Liver (tissue), 8 donors: ENCODE measurements at regions not wholly inside any gene's neighbourhood (a gene's known extent, or its start where the extent isn't known, plus 50 kb on each side); places are given as distances from the start of the nearest gene placed in this dataset.

Experiments
- DNase-seq: peaks from one replicate; pipeline ENCODE4 v3.0.0-alpha.2; 2017; ENCODE audit warnings: low spot score
- H3K27ac ChIP-seq, 2 donors: one replicate each; pipeline ENCODE4 v1.7.0; 2013; ENCODE audit warnings: inconsistent platforms in 2 of 2, low read length in 2 of 2, control low read depth in 1 of 2, low read depth in 1 of 2, mild to moderate bottlenecking in 1 of 2
- H3K27me3 ChIP-seq, 4 donors: one replicate each; pipeline versions ENCODE4 v1.6.1 to v1.7.0; 2013; ENCODE audit warnings: low read length in 3 of 4, inconsistent platforms in 1 of 4, mild to moderate bottlenecking in 1 of 4, moderate library complexity in 1 of 4; ENCODE audit not compliant: control insufficient read depth in 4 of 4, insufficient read depth in 4 of 4
- H3K36me3 ChIP-seq, 4 donors: one replicate each; pipeline versions ENCODE4 v1.6.1 to v1.7.0; 2013; ENCODE audit warnings: low read length in 3 of 4, mild to moderate bottlenecking in 3 of 4, low read depth in 1 of 4, moderate library complexity in 1 of 4; ENCODE audit not compliant: control insufficient read depth in 4 of 4, insufficient read depth in 3 of 4
- H3K4me1 ChIP-seq, 4 donors: one replicate each; pipeline versions ENCODE4 v1.6.1 to v1.7.0; 2013; ENCODE audit warnings: low read length in 3 of 4, mild to moderate bottlenecking in 3 of 4, moderate library complexity in 1 of 4; ENCODE audit not compliant: control insufficient read depth in 4 of 4, insufficient read depth in 4 of 4
- H3K4me3 ChIP-seq, 3 donors: one replicate each; pipeline versions ENCODE4 v1.6.1 to v1.7.0; 2013; ENCODE audit warnings: low read length in 3 of 3, control low read depth in 1 of 3, low read depth in 1 of 3, mild to moderate bottlenecking in 1 of 3
- H3K9ac ChIP-seq, 2 donors: one replicate each; pipeline ENCODE4 v1.7.0; 2013; ENCODE audit warnings: low read length in 2 of 2, mild to moderate bottlenecking in 2 of 2, moderate library complexity in 2 of 2, control low read depth in 1 of 2, low read depth in 1 of 2
- H3K9me3 ChIP-seq, 4 donors: one replicate each; pipeline versions ENCODE4 v1.6.1 to v1.7.0; 2013; ENCODE audit warnings: low read length in 3 of 4; ENCODE audit not compliant: control insufficient read depth in 4 of 4
- EGR1 ChIP-seq, 2 donors: IDR thresholded peaks; 2 replicates each; pipeline ENCODE4 v1.6.1; 2016 to 2018; ENCODE audit warnings: antibody characterized with exemption in 2 of 2, low read depth in 2 of 2
- FOXA1 ChIP-seq: IDR thresholded peaks from 2 replicates; pipeline ENCODE4 v1.6.1; 2016; ENCODE audit warnings: antibody characterized with exemption
- FOXA2 ChIP-seq: IDR thresholded peaks from 2 replicates; pipeline ENCODE4 v1.6.1; 2016; ENCODE audit warnings: antibody characterized with exemption
- GABPA ChIP-seq, 2 donors: IDR thresholded peaks in 1 of 2; conservative IDR thresholded peaks in 1 of 2; 2 replicates each; pipeline ENCODE4 v1.6.1; 2016; ENCODE audit warnings: antibody characterized with exemption in 2 of 2, mild to moderate bottlenecking in 1 of 2, moderate library complexity in 1 of 2
- HNF4A ChIP-seq, 2 donors: conservative IDR thresholded peaks; 2 replicates each; pipeline ENCODE4 v1.6.1; 2016; ENCODE audit warnings: antibody characterized with exemption in 2 of 2, mild to moderate bottlenecking in 2 of 2
- HNF4G ChIP-seq: IDR thresholded peaks from 2 replicates; pipeline ENCODE4 v1.6.1; 2016; ENCODE audit warnings: antibody characterized with exemption
- JUND ChIP-seq, 2 donors: IDR thresholded peaks; 2 replicates each; pipeline ENCODE4 v1.6.1; 2016; ENCODE audit warnings: antibody characterized with exemption in 2 of 2
- NR2F2 ChIP-seq: IDR thresholded peaks from 2 replicates; pipeline ENCODE4 v1.6.1; 2016; ENCODE audit warnings: antibody characterized with exemption
- RAD21 ChIP-seq, 2 donors: IDR thresholded peaks; 2 replicates each; pipeline ENCODE4 v1.6.1; 2016; ENCODE audit warnings: antibody characterized with exemption in 2 of 2, mild to moderate bottlenecking in 2 of 2
- RXRA ChIP-seq, 2 donors: IDR thresholded peaks; 2 replicates each; pipeline ENCODE4 v1.6.1; 2017 to 2018; ENCODE audit warnings: antibody characterized with exemption in 2 of 2, mild to moderate bottlenecking in 1 of 2
- SP1 ChIP-seq: IDR thresholded peaks from 2 replicates; pipeline ENCODE4 v1.6.1; 2018; ENCODE audit warnings: antibody characterized with exemption, mild to moderate bottlenecking
- TAF1 ChIP-seq: conservative IDR thresholded peaks from 2 replicates; pipeline ENCODE4 v1.6.1; 2016; ENCODE audit warnings: antibody characterized with exemption, mild to moderate bottlenecking
- YY1 ChIP-seq: IDR thresholded peaks from 2 replicates; pipeline ENCODE4 v1.6.1; 2016; ENCODE audit warnings: antibody characterized with exemption, mild to moderate bottlenecking
- WGBS: extraction: QIAGEN DNeasy Blood & Tissue Kit; methylation state at CpG from one replicate; pipeline ENCODE4 v1.1.7; 2013; 5-methylcytosine and 5-hydroxymethylcytosine counted together
- TF ChIP-seq, protein P1 (sequence below): IDR thresholded peaks from 2 replicates; pipeline ENCODE4 v1.6.1; 2016; ENCODE audit warnings: antibody characterized with exemption
- TF ChIP-seq, protein P2 (sequence below): IDR thresholded peaks from 2 replicates; pipeline ENCODE4 v1.6.1; 2016; ENCODE audit warnings: antibody characterized with exemption
- TF ChIP-seq, protein P3 (sequence below): IDR thresholded peaks from 2 replicates; pipeline ENCODE4 v1.6.1; 2016; ENCODE audit warnings: antibody characterized with exemption
- TF ChIP-seq, protein P4 (sequence below): fragments of 150-350 bp; IDR thresholded peaks from 2 replicates; pipeline ENCODE4 v1.5.1; 2017; ENCODE audit warnings: improper control_type of control experiment, low read depth, low read length; ENCODE audit not compliant: missing input control
- TF ChIP-seq, protein P5 (sequence below): IDR thresholded peaks from 2 replicates; pipeline ENCODE4 v1.6.1; 2016; ENCODE audit warnings: antibody characterized with exemption, mild to moderate bottlenecking
- donor health status: healthy.
- donor health status: healthy.
- donor health status: healthy.
- donor health status: healthy.
- donor health status: healthy.

DNA sequence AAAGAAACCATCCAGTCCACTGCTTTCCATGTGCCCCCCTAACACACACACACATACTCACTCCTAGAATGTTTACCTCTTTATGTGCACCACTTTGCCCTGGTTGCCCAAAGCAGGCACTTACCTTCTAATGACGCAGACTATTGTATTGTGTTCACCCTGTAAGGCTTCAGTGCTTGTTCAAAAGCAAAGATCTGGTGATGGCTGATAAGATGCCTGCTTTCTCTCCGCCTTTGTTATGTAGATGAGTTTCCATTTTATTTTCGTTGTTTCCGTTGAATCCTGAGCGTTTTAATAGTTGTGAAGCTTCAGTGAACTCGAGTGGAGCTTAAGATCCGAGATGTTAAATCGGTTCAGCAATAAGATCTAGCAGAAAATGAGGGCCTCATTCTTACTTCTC is 452.7 kb downstream of the TMEM114 start:
- no peaks in the 10 kb centered on the region for H3K27me3 ChIP-seq
- H3K9me3 ChIP-seq = peaks cover 0 to 3% (median 1%) of the 10 kb centered on the region in 4 donors
- 54% methylated on average over 8 of the region's 8 CpGs for WGBS
- H3K36me3 ChIP-seq = no peaks in the 10 kb centered on the region
- H3K4me3 ChIP-seq = no peak overlapping the region
- H3K27ac ChIP-seq = no peak overlapping the region
- no peak for DNase-seq
- TF ChIP-seq, protein P1, sequence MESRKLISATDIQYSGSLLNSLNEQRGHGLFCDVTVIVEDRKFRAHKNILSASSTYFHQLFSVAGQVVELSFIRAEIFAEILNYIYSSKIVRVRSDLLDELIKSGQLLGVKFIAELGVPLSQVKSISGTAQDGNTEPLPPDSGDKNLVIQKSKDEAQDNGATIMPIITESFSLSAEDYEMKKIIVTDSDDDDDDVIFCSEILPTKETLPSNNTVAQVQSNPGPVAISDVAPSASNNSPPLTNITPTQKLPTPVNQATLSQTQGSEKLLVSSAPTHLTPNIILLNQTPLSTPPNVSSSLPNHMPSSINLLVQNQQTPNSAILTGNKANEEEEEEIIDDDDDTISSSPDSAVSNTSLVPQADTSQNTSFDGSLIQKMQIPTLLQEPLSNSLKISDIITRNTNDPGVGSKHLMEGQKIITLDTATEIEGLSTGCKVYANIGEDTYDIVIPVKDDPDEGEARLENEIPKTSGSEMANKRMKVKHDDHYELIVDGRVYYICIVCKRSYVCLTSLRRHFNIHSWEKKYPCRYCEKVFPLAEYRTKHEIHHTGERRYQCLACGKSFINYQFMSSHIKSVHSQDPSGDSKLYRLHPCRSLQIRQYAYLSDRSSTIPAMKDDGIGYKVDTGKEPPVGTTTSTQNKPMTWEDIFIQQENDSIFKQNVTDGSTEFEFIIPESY = no peak
- TF ChIP-seq RAD21 (IDR thresholded peaks at IDR 0.05) (no peak), GABPA (IDR thresholded peaks at IDR 0.05 in 1 of 2, conservative IDR thresholded peaks at IDR 0.05 in 1 of 2) (no peak), TAF1 (no peak), RXRA (IDR thresholded peaks at IDR 0.05) (no peak), SP1 (no peak), FOXA1 (no peak), YY1 (no peak), NR2F2 (no peak), HNF4A (conservative IDR thresholded peaks at IDR 0.05) (no peak), EGR1 (IDR thresholded peaks at IDR 0.05; ENCODE audit: low read depth in 2 of 2) (no peak), HNF4G (no peak), FOXA2 (no peak), JUND (IDR thresholded peaks at IDR 0.05) (no peak)
- TF ChIP-seq, protein P2, sequence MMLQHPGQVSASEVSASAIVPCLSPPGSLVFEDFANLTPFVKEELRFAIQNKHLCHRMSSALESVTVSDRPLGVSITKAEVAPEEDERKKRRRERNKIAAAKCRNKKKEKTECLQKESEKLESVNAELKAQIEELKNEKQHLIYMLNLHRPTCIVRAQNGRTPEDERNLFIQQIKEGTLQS = no peak
- TF ChIP-seq, protein P3, sequence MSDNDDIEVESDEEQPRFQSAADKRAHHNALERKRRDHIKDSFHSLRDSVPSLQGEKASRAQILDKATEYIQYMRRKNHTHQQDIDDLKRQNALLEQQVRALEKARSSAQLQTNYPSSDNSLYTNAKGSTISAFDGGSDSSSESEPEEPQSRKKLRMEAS = no peak
- TF ChIP-seq, protein P4, sequence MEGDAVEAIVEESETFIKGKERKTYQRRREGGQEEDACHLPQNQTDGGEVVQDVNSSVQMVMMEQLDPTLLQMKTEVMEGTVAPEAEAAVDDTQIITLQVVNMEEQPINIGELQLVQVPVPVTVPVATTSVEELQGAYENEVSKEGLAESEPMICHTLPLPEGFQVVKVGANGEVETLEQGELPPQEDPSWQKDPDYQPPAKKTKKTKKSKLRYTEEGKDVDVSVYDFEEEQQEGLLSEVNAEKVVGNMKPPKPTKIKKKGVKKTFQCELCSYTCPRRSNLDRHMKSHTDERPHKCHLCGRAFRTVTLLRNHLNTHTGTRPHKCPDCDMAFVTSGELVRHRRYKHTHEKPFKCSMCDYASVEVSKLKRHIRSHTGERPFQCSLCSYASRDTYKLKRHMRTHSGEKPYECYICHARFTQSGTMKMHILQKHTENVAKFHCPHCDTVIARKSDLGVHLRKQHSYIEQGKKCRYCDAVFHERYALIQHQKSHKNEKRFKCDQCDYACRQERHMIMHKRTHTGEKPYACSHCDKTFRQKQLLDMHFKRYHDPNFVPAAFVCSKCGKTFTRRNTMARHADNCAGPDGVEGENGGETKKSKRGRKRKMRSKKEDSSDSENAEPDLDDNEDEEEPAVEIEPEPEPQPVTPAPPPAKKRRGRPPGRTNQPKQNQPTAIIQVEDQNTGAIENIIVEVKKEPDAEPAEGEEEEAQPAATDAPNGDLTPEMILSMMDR = no peak
- TF ChIP-seq, protein P5, sequence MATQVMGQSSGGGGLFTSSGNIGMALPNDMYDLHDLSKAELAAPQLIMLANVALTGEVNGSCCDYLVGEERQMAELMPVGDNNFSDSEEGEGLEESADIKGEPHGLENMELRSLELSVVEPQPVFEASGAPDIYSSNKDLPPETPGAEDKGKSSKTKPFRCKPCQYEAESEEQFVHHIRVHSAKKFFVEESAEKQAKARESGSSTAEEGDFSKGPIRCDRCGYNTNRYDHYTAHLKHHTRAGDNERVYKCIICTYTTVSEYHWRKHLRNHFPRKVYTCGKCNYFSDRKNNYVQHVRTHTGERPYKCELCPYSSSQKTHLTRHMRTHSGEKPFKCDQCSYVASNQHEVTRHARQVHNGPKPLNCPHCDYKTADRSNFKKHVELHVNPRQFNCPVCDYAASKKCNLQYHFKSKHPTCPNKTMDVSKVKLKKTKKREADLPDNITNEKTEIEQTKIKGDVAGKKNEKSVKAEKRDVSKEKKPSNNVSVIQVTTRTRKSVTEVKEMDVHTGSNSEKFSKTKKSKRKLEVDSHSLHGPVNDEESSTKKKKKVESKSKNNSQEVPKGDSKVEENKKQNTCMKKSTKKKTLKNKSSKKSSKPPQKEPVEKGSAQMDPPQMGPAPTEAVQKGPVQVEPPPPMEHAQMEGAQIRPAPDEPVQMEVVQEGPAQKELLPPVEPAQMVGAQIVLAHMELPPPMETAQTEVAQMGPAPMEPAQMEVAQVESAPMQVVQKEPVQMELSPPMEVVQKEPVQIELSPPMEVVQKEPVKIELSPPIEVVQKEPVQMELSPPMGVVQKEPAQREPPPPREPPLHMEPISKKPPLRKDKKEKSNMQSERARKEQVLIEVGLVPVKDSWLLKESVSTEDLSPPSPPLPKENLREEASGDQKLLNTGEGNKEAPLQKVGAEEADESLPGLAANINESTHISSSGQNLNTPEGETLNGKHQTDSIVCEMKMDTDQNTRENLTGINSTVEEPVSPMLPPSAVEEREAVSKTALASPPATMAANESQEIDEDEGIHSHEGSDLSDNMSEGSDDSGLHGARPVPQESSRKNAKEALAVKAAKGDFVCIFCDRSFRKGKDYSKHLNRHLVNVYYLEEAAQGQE = no peak
- no peaks in the 10 kb centered on the region for H3K4me1 ChIP-seq
- no peak overlapping the region for H3K9ac ChIP-seq

DNA sequence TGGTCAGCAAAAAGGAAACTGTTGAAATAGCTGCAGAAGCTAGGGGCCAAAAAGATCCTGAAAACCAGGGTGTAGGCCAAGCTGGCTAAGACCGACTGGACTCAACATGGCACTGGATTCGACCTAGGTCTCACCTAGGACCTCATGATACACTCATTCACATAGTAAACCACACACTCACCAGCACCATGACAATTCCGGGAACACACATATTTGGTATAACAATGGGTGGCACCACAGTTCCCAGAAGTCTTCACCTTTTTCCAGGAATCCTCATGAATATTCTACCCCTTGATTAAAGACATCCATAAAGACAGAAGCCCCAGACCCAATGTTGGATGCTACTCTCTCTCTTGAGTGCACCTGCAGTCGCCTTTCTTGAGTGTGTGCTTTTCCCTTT is 460.1 kb downstream of the TMEM114 start:
- no peaks in the 10 kb centered on the region for H3K36me3 ChIP-seq
- H3K9ac ChIP-seq = no peak overlapping the region
- no peaks in the 10 kb centered on the region for H3K4me1 ChIP-seq
- no peaks in the 10 kb centered on the region for H3K27me3 ChIP-seq
- 68% methylated on average over 4 of the region's 4 CpGs for WGBS
- peaks cover 0 to 9% (median 5%) of the 10 kb centered on the region in 4 donors for H3K9me3 ChIP-seq
- H3K27ac ChIP-seq = no peak overlapping the region
- DNase-seq = no peak
- TF ChIP-seq SP1 = no peak
- TF ChIP-seq RXRA (IDR thresholded peaks at IDR 0.05) = no peak
- TF ChIP-seq FOXA1 = no peak
- TF ChIP-seq, protein P4 = no peak
- TF ChIP-seq, protein P1 = no peak
- H3K4me3 ChIP-seq = no peak overlapping the region
